HCT116 (cell line): ENCODE measurements at regions not wholly inside any gene's neighbourhood (a gene's known extent, or its start where the extent isn't known, plus 50 kb on each side); places are given as distances from the start of the nearest gene placed in this dataset.

ENCODE experiments used
- CTCF ChIP-seq, 3 experiments: fragments of 200-600 bp in 1 of 3; sonication (generic) in 1 of 3; IDR thresholded peaks in 2 of 3; conservative IDR thresholded peaks in 1 of 3; 2 replicates each; pipeline ENCODE4 v1.5.1; 2012 to 2017; ENCODE audit warnings: low read depth in 2 of 3, low read length in 2 of 3, antibody characterized with exemption in 1 of 3, borderline replicate concordance in 1 of 3, control low read depth in 1 of 3, mild to moderate bottlenecking in 1 of 3, mixed read lengths in 1 of 3, mixed run types in 1 of 3, moderate library complexity in 1 of 3; ENCODE audit not compliant: insufficient read depth in 1 of 3
- EZH2 ChIP-seq: fragments of 200-600 bp; sonication (generic); IDR thresholded peaks from 2 replicates; pipeline ENCODE4 v1.6.1; 2017; ENCODE audit warnings: antibody characterized with exemption, mixed run types
- FOSL1 ChIP-seq: IDR thresholded peaks from 2 replicates; pipeline ENCODE4 v1.6.1; 2012; ENCODE audit warnings: low read depth
- POLR2A ChIP-seq: IDR thresholded peaks from 2 replicates; pipeline ENCODE4 v1.7.0; 2011; ENCODE audit warnings: borderline replicate concordance; ENCODE audit not compliant: insufficient read depth, insufficient read length; ENCODE audit errors: extremely low read depth
- ZNF274 ChIP-seq: fragments of 200-500 bp; sonication (Bioruptor generic); IDR thresholded peaks from 2 replicates; pipeline ENCODE4 v1.6.1; 2014; ENCODE audit warnings: mild to moderate bottlenecking, low read depth, low read length, inconsistent platforms

- TF ChIP-seq FOSL1 (no peak), POLR2A (no peak), CTCF (IDR thresholded peaks at IDR 0.05 in 2 of 3, conservative IDR thresholded peaks at IDR 0.05 in 1 of 3; ENCODE audit: borderline replicate concordance in 1 of 3, insufficient read depth in 1 of 3, low read depth in 2 of 3, low read length in 2 of 3) (no peak), EZH2 (no peak), ZNF274 (no peak)
These were observed 55.7 kb upstream of the SHANK2 start for GRCh38 chr11:71307811-71308645.
